GM19023 (cell line): ENCODE measurements at regions not wholly inside any gene's neighbourhood (a gene's known extent, or its start where the extent isn't known, plus 50 kb on each side); places are given as distances from the start of the nearest gene placed in this dataset.
"Not testable (repeated sequence)": the region's sequence is repeated elsewhere in the genome, so short reads cannot be mapped to it uniquely, and the experiment has no call there.

Source experiments
- ATAC-seq: cut with Tn5 transposase; IDR thresholded peaks from one replicate; pipeline ENCODE4 v1.9.1; 2021; ENCODE audit warnings: mild to moderate bottlenecking, moderate library complexity; ENCODE audit not compliant: unreplicated experiment

DNA sequence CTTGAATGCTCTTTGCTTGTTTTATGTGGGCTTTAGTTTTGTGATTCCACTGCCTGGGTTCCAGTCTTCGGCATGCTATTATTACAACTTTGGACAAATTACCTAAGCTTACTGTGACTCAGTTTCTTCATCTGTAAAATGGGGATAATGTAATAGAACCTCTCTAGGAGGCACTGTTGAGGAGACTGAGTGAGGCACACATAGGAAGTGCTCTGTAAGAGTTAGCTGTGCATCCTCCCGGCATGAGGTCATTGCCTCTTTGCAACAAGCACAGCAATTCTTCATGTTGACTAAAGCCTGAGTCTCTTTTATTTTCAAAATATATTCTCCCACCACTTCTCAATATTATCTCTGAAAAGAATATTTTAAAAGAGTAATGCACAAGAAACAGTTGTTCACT lies 227.4 kb downstream of the DLEU7 start:
- ATAC-seq = no peak

GRCh38 chr13:50617134-50617721 lies 226.3 kb downstream of the DLEU7 start:
- ATAC-seq = no peak

GRCh38 chr13:50618206-50618605 lies 225.3 kb downstream of the DLEU7 start:
- ATAC-seq = no peak

DNA sequence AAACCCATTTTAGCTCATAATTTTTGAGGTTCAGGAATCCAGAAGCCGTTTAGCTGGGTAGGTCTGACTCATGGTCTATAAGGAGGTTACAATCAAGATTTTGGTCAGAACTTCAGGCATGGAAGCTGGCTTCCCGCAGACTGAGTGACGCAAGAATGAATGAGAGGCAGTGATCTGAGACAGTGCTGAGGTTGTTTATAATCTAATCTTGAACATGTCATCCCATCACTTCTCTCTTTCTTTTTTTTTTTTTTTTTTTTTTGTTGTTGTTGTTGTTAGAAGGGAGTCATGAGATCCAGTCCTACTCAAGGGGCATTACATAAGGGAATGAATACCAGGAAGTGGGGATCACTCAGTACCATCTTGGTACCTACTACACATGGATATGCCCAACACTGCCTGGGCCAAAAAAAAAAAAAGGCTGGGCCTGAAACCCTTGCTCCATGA lies 217.4 kb downstream of the DLEU7 start:
- ATAC-seq = no peak

DNA sequence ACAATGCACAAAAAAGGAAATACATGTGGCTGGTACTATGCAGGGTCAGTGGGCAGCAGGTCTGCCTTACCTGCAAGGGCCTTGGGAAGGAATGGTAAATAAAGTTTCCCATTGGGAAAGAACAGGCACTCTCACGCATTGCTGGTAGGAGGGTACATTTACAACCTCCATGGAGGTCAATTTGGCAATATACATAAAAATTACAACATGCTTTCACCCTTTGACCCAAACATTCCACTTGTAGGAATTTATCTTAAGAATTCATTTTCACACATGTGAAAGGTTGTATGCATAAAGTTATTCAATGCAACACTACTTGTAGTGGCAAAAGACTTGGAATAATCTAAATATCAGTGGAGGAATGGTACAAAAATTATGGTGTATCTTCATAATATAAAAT lies 216.4 kb downstream of the DLEU7 start:
- no peak for ATAC-seq

- ATAC-seq = not testable (repeated sequence)
Observed at GRCh38 chr13:50628512-50628911, 215.0 kb downstream of the DLEU7 start.

DNA sequence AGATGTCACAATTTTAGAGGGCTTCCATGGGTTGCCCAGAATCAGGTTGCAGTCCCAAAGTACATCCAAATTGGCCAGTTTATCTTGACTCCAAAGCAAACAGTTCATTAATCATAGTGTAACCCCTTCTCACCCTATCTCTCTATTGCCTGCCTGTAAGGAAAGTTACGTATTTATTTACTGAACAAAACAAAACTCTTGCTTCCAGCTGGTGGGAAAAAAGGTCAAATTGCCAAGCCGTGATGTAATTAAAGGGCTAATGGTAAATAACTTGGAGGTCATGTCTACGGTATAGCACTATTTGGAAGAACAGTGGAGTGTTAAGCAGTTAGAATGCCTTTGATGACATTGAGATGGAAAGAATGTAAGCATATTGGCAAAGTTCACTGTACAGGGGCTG lies 214.0 kb downstream of the DLEU7 start:
- no peak for ATAC-seq

GRCh38 chr13:50629966-50630365 lies 213.5 kb downstream of the DLEU7 start:
- no peak for ATAC-seq

DNA sequence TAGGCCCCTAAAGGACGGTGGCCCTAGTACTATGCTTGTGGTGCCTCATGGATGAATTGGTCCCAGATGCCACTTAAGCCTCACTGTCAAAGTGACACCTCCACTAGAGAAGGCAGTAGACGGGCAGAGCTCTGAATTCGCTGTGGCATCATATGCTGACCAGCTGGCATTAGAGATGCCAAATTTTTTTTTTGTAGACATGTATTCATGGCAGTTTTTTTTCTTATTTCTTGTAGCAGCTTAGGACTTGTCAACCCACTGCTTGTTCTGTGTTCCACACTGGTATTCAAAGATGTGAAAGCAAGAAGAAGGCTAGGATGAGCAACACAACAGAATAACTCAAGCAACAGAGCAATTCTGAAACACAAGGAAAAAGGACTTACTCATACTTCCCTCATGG lies 212.5 kb downstream of the DLEU7 start:
- no peak for ATAC-seq

DNA sequence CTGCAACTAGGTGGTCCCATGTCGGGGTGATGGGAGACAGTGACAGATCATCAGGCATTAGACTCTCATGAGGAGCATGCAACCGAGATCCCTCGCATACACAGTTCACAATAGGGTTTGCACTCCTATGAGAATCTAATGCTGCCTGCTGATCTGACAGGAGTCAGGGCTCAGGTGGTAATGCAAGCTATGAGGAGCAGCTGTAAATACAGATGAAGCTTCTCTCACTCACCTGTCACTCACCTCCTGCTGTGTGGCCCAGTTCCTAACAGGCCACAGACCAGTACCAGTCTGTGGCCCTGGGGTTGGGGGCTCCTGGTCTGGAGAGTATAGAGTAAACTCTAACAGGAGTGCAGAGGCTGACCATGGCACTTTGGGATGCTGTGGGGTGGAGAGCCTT lies 209.2 kb downstream of the DLEU7 start:
- ATAC-seq = no peak

DNA sequence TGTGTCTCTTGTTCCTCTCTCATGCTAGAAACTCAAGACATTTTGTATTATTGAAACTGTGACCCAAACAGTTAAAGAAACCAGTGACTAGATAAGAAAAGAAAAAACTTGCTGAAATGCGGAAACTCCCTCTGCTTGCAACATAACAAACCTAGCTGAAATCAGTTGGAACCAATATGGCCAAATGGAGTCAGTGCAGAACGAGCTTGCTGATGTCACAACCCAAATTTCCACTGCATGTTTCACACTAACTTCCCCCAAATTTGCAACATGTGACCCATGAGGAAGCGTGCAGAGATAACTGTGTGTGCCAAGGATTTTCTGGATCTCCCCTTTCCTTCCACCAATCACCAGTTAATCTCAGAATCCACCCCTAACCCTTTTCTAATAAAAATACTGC lies 208.0 kb downstream of the DLEU7 start:
- ATAC-seq = peak; percentile 68

DNA sequence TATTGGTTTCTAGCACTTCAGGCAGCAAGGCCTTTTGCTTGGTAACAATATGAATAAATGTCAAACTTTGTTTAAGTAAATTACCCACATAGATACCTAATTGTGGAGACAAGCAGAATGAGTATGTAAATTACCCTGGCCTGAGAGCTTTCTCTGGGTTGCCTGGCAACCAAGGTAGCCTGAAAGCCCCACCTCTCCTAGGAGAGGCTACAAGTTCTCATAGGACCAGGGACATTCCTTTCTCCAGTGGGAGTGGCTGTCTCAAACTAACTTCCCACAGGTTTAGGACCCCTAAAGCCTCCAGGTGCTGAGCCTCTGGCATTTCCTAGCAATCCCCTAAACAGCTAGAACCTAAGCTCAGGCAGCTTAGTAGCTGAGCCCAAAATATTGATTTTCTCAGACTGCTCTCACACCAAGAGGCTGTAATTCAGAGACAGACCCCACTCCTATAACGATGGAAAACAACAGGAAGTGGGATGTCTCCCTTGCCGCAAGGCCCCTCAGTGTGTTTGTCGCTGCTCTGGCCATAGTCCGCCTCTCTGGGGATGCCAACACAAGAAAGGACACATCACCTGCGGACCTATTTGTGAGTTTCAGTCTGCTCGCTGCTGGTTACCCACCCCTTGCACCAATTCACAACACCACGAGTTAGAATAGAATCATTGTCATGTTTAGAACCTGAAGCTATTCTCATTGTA lies 207.3 kb downstream of the DLEU7 start:
- peak; percentile 77 for ATAC-seq

GRCh38 chr13:50643060-50643459 lies 200.4 kb downstream of the DLEU7 start:
- ATAC-seq = no peak

DNA sequence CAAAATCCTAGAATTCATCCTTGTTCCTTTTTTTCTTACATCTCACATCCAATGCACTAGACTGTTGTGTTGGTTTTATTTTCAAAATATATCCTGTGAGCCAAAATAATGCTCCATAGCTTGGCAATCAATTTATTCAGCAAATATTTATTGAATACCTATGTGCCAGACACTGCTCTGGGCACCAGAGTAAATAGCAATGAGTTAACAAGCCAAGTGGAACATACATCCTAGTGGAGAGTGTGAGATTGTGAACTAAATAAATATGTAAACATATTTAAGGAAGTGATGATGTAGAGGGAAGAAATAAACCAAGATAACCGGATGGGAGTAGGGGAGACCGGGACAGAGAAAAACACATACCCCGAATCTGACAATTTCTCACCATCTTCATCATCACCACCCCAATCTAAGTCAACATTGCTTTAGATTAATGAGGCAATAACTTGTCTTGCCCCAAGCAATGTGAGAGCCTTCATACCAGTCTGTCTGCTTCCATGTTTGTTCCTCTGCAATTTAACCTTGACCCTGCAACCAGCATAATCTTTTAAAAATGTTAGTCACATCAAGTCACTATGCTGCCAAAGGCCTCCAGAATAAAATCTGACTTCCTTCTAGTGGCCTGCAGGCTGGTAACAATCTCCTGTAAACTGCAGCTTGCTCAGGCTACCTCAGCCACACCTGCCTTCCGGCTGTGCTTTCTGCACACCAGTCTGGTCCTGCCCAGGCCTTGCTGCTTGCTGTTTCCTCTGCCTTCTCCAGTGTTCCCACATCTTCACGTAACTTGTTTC lies 199.2 kb downstream of the DLEU7 start:
- no peak for ATAC-seq

GRCh38 chr13:50645092-50645491 lies 198.4 kb downstream of the DLEU7 start:
- no peak for ATAC-seq

DNA sequence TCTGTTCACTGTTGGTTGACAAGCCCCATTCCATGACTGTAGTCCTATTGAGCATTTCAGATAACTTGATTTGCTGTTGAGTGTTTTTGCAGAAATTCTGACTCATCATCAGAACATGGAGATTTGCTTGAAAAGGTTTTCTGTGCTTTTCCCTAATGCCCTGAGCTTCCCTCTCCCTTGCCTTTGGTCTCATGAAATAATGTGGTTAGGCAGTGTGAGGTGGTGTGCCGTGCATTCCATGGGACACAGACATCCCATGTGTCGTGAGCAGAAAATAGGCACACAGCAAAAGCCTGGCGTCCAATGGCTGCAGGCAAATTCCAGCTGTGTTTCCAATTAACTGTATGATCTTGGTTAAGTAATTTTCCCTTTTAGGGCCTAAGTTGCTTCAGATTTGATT lies 197.4 kb downstream of the DLEU7 start:
- ATAC-seq = no peak

GRCh38 chr13:50649211-50649610 lies 194.3 kb downstream of the DLEU7 start:
- ATAC-seq = no peak

DNA sequence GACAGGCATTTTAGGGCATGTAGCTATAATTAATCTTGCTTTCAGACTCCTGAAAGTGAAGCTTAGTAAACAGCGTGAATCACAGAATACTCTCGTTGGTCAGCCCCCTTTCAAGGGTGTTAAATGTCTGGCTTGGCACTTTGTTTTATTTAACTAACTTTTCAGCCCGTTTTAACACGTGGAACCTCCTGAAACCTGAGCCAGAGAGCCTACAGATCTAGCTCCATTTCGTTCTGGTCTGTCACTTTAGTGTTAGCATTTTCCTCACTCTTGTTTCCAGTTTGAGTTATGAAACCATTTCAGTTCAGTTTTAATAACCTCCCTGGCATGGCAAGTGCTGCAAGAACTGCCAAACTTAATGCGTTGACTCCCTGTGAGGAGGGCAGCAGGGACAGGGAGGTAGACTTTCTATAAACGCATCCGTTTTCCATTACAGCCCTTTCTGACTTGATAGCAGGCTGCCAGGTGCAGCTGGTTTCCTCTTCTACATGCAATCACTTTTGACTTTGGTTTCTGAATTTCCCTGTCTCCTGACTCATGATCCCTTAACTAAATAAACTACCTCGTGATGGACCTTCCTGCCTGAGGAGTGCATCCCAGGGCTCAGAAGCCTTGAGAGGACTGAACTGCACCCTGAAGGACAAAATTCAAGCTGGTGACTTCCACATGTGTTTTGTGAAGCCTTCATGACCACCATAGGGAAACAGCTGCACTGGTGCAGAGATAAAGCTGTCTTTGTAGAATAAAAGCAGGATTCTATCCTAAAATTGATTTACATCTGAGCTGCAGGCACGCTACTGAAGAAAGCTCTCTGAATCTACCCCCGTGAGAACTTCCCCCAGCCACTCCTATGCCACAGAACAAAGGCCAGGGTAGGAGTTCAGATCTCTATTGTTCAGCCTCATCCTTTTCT lies 192.6 kb downstream of the DLEU7 start:
- ATAC-seq = no peak

DNA sequence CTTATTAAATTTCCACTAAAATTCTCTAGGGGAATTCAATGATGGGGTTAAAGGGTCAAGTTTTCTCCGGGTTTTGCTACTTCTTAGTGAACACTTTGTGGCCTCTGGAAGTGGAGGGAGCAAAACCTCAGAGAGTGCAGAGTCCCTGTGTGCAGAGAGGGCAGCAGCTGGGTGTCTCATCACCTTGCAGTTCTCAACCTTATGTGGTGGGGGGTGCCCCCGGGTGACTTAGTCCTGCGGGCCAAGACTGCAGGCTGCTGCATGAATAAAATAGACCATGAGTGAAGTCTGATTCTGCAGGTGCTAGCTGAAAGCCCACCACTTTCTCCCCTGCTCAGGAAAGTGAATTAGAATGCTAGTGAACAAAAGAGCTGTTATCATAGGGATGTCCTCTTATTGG lies 191.6 kb downstream of the DLEU7 start:
- no peak for ATAC-seq

- no peak for ATAC-seq
Observed at GRCh38 chr13:50654331-50654730, 189.2 kb downstream of the DLEU7 start.

DNA sequence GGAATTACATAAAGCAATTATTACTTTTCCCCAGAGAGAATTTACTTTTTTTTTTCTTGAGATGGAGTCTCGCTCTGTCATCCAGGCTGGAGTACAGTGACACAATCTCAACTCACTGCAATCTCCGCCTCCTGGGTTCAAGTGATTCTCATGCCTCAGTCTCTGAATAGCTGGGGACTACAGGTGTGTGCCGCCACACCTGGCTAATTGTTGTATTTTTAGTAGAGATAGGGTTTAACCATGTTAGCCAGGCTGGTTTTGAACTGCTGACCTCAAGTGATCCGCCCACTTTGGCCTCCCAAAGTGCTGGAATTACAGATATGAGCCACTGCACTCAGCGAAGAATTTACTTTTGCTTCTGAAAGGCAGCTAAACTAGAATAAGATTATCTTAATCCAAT lies 181.6 kb downstream of the DLEU7 start:
- ATAC-seq = not testable (repeated sequence)
